Spleen (tissue), 11 donors: ENCODE measurements at regions not wholly inside any gene's neighbourhood (a gene's known extent, or its start where the extent isn't known, plus 50 kb on each side); places are given as distances from the start of the nearest gene placed in this dataset.

ENCODE experiments used
- DNase-seq: peaks from one replicate; pipeline ENCODE4 v3.0.0-alpha.2; 2020
- H3K27ac ChIP-seq, 8 donors: fragments of 200-600 bp; sonication (generic) in 7 of 8; 1 replicate in 4 of 8; 2 replicates in 4 of 8; pipeline versions ENCODE4 v1.5.0 to v1.8.0; 2016 to 2021; ENCODE audit warnings: inconsistent platforms in 4 of 8, mild to moderate bottlenecking in 4 of 8, moderate library complexity in 1 of 8
- H3K27me3 ChIP-seq, 7 donors: fragments of 200-600 bp; sonication (generic) in 6 of 7; replicated peaks in 1 of 7; 1 replicate in 4 of 7; 2 replicates in 3 of 7; pipeline versions ENCODE4 v1.5.0 to v1.8.0; 2016 to 2021; ENCODE audit warnings: inconsistent platforms in 3 of 7, mild to moderate bottlenecking in 1 of 7
- H3K36me3 ChIP-seq, 6 donors: fragments of 200-600 bp; sonication (generic) in 5 of 6; 1 replicate in 4 of 6; 2 replicates in 2 of 6; pipeline versions ENCODE4 v1.5.0 to v1.8.0; 2016 to 2021; ENCODE audit warnings: inconsistent platforms in 2 of 6
- H3K4me1 ChIP-seq, 6 donors: fragments of 200-600 bp; sonication (generic) in 5 of 6; 1 replicate in 3 of 6; 2 replicates in 3 of 6; pipeline versions ENCODE4 v1.5.0 to v1.8.0; 2016 to 2021; ENCODE audit warnings: inconsistent platforms in 3 of 6
- H3K4me3 ChIP-seq, 8 donors: fragments of 200-600 bp; sonication (generic) in 7 of 8; 1 replicate in 4 of 8; 2 replicates in 4 of 8; pipeline versions ENCODE4 v1.5.0 to v1.8.0; 2016 to 2021; ENCODE audit warnings: inconsistent platforms in 4 of 8, mild to moderate bottlenecking in 4 of 8, moderate library complexity in 2 of 8
- H3K9me3 ChIP-seq, 8 donors: fragments of 200-600 bp; sonication (generic) in 7 of 8; 1 replicate in 4 of 8; 2 replicates in 4 of 8; pipeline versions ENCODE4 v1.5.0 to v1.8.0; 2016 to 2021; ENCODE audit warnings: inconsistent platforms in 4 of 8
- CTCF ChIP-seq, 11 experiments: fragments of 200-600 bp in 7 of 11; fragments of 450-650 bp in 4 of 11; sonication (generic) in 4 of 11; IDR thresholded peaks in 8 of 11; conservative IDR thresholded peaks in 3 of 11; 1 replicate in 7 of 11; 2 replicates in 4 of 11; pipeline versions ENCODE4 v1.4.0 to v1.8.0; 2016 to 2021; ENCODE audit warnings: antibody characterized with exemption in 11 of 11, inconsistent platforms in 4 of 11, mild to moderate bottlenecking in 1 of 11
- POLR2A ChIP-seq, 3 donors: fragments of 450-650 bp; IDR thresholded peaks; one replicate each; pipeline ENCODE4 v1.5.1; 2017; ENCODE audit warnings: antibody characterized with exemption in 3 of 3, mild to moderate bottlenecking in 1 of 3
- POLR2AphosphoS5 ChIP-seq, 3 donors: sonication (generic); formaldehyde crosslinking; IDR thresholded peaks; one replicate each; pipeline ENCODE4 v1.5.1; 2017; ENCODE audit warnings: antibody characterized with exemption in 3 of 3
- WGBS, 5 donors: extraction: QIAGEN DNeasy Blood & Tissue Kit in 3 of 5; methylation state at CpG; one replicate each; pipeline versions ENCODE4 v1.1.5 to v1.1.7; 2013 to 2018; 5-methylcytosine and 5-hydroxymethylcytosine counted together
- intact Hi-C: fragments of 100-400 bp; cut with DNase I; formaldehyde crosslinking; loops from one replicate; pipeline ENCODE4 v1.15.0; 2023; ENCODE audit warnings: low total_unique reads
- donor health status: healthy with polysubstance abuse.
- donor health status: DM: no; HTN: no; CAD: no; lungs with moderate emphysema.
- donor health status: DM: no; HTN: no; CAD: no.
- donor health status: Bipolar disorder and iron deficiency.
- donor health status: healthy.
- donor health status: DM: no; HTN: no; CAD: no.
- donor health status: DM: yes; HTN: yes; CAD: no.

- Histone ChIP-seq H3K27ac (no peak overlapping the region), H3K4me3 (no peak overlapping the region), H3K9me3 (peaks cover 0 to 4% (median 0%) of the 10 kb centered on the region in 8 donors), H3K4me1 (no peaks in the 10 kb centered on the region), H3K36me3 (no peaks in the 10 kb centered on the region), H3K27me3 (peaks cover 0 to 63% (median 0%) of the 10 kb centered on the region in 7 donors)
- intact Hi-C loops, result no loop called here
- 69 to 80% (median 78%) methylated on average over 1 of the region's 1 CpG for WGBS, 5 donors
- TF ChIP-seq CTCF (IDR thresholded peaks at IDR 0.05 in 8 of 11, conservative IDR thresholded peaks at IDR 0.05 in 3 of 11) (no peak), POLR2AphosphoS5 (IDR thresholded peaks at IDR 0.05) (no peak), POLR2A (IDR thresholded peaks at IDR 0.05) (no peak)
- DNase-seq, result no peak
Measured at GRCh38 chr2:217231212-217231611, 371.3 kb upstream of the TNP1 start.

- Histone ChIP-seq H3K4me3 (no peak overlapping the region), H3K36me3 (no peaks in the 10 kb centered on the region), H3K27ac (no peak overlapping the region), H3K27me3 (peaks cover 0 to 56% (median 0%) of the 10 kb centered on the region in 7 donors), H3K4me1 (peaks cover 0 to 6% (median 3%) of the 10 kb centered on the region in 6 donors), H3K9me3 (peaks cover 0 to 7% (median 0%) of the 10 kb centered on the region in 8 donors)
- 66 to 92% (median 88%) methylated on average over 1 of the region's 1 CpG for WGBS, 5 donors
- TF ChIP-seq CTCF (IDR thresholded peaks at IDR 0.05 in 8 of 11, conservative IDR thresholded peaks at IDR 0.05 in 3 of 11) (no peak), POLR2AphosphoS5 (IDR thresholded peaks at IDR 0.05) (no peak), POLR2A (IDR thresholded peaks at IDR 0.05) (no peak)
- intact Hi-C loops, result no loop called here
- DNase-seq, result no peak
Measured at GRCh38 chr2:217228732-217229131, 368.9 kb upstream of the TNP1 start.

GRCh38 chr2:217227794-217228193 lies 367.9 kb upstream of the TNP1 start:
- H3K27ac ChIP-seq, result no peak overlapping the region
- H3K4me1 ChIP-seq, result peaks cover 7 to 14% (median 11%) of the 10 kb centered on the region in 6 donors
- H3K9me3 ChIP-seq, result peaks cover 0 to 7% (median 0%) of the 10 kb centered on the region in 8 donors
- no peak for DNase-seq
- no peaks in the 10 kb centered on the region for H3K36me3 ChIP-seq
- no peak overlapping the region for H3K4me3 ChIP-seq
- intact Hi-C loops, result no loop called here
- H3K27me3 ChIP-seq, result peaks cover 0 to 56% (median 0%) of the 10 kb centered on the region in 7 donors
- 91 to 99% (median 94%) methylated on average over 5 of the region's 5 CpGs for WGBS, 5 donors
- no peak for TF ChIP-seq CTCF (IDR thresholded peaks at IDR 0.05 in 8 of 11, conservative IDR thresholded peaks at IDR 0.05 in 3 of 11)
- no peak for TF ChIP-seq POLR2AphosphoS5 (IDR thresholded peaks at IDR 0.05)
- TF ChIP-seq POLR2A (IDR thresholded peaks at IDR 0.05), result no peak

GRCh38 chr2:217225596-217225995 lies 365.7 kb upstream of the TNP1 start:
- TF ChIP-seq POLR2A (IDR thresholded peaks at IDR 0.05) (no peak), CTCF (IDR thresholded peaks at IDR 0.05 in 8 of 11, conservative IDR thresholded peaks at IDR 0.05 in 3 of 11) (no peak), POLR2AphosphoS5 (IDR thresholded peaks at IDR 0.05) (no peak)
- DNase-seq, result no peak
- Histone ChIP-seq H3K4me1 (peaks cover 7 to 26% (median 16%) of the 10 kb centered on the region in 6 donors), H3K4me3 (no peak overlapping the region), H3K36me3 (no peaks in the 10 kb centered on the region), H3K27me3 (peaks cover 0 to 59% (median 0%) of the 10 kb centered on the region in 7 donors), H3K27ac (no peak overlapping the region), H3K9me3 (peaks cover 0 to 7% (median 0%) of the 10 kb centered on the region in 8 donors)
- 90 to 100% (median 97%) methylated on average over 1 of the region's 1 CpG for WGBS, 5 donors
- intact Hi-C loops, result no loop called here
